ENCODE measurements at regions not wholly inside any gene's neighbourhood (a gene's known extent, or its start where the extent isn't known, plus 50 kb on each side); places are given as distances from the start of the nearest gene placed in this dataset.

- TF ChIP-seq CHD7 (IDR thresholded peaks at IDR 0.05; ENCODE audit: insufficient replicate concordance, low read length): no peak
- TF ChIP-seq GABPA (IDR thresholded peaks at IDR 0.05; ENCODE audit: borderline replicate concordance, insufficient read depth, low read length): no peak
- no peak for TF ChIP-seq KDM1A (IDR thresholded peaks at IDR 0.05; ENCODE audit: borderline replicate concordance, low read length)
- TF ChIP-seq EGR1 (IDR thresholded peaks at IDR 0.05; ENCODE audit: borderline replicate concordance, low read depth, low read length): no peak
- no peak for TF ChIP-seq USF2 (IDR thresholded peaks at IDR 0.05; ENCODE audit: low read length)
- TF ChIP-seq BRCA1 (IDR thresholded peaks at IDR 0.05; ENCODE audit: low read depth, low read length): no peak
- no peak for TF ChIP-seq CTBP2 (IDR thresholded peaks at IDR 0.05; ENCODE audit: borderline replicate concordance, insufficient read depth, insufficient read length, low read length)
- no peak for TF ChIP-seq TAF1 (IDR thresholded peaks at IDR 0.05; ENCODE audit: low read depth, low read length)
Observed at GRCh38 chr6:148671952-148672351, 74.9 kb upstream of the UST start (continued).

All from H1 (cell line).